ENCODE measurements at regions not wholly inside any gene's neighbourhood (a gene's known extent, or its start where the extent isn't known, plus 50 kb on each side); places are given as distances from the start of the nearest gene placed in this dataset.

GRCh38 chr5:53326424-53327153 lies 153.8 kb upstream of the FST start:
- H3K27me3 Mint-ChIP-seq = no peaks in the 10 kb centered on the region
- no peak for TF ChIP-seq CTCF (IDR thresholded peaks at IDR 0.05)
- POLR2A ChIA-PET = no interaction called here

GRCh38 chr5:53327811-53328334 lies 152.6 kb upstream of the FST start:
- Mint-ChIP-seq H3K27ac (no peak overlapping the region), H3K9me3 (no peaks in the 10 kb centered on the region)
- no peak for TF ChIP-seq CTCF (IDR thresholded peaks at IDR 0.05)

More at GRCh38 chr5:53326424-53327153, 153.8 kb upstream of the FST start:
- Mint-ChIP-seq H3K9me3 (no peaks in the 10 kb centered on the region), H3K4me1 (ENCODE audit: low read depth) (no peaks in the 10 kb centered on the region), H3K36me3 (ENCODE audit: low read depth) (no peaks in the 10 kb centered on the region), H3K4me3 (no peak overlapping the region), H3K27ac (no peak overlapping the region)
- ATAC-seq (no peak), DNase-seq (no peak)
- intact Hi-C loops (cut with micrococcal nuclease) = no loop called here
- CTCF ChIA-PET = no interaction called here

GRCh38 chr5:53330491-53330890 lies 149.9 kb upstream of the FST start:
- Mint-ChIP-seq H3K9me3 (no peaks in the 10 kb centered on the region), H3K36me3 (ENCODE audit: low read depth) (no peaks in the 10 kb centered on the region), H3K27ac (no peak overlapping the region), H3K27me3 (no peaks in the 10 kb centered on the region), H3K4me3 (no peak overlapping the region), H3K4me1 (ENCODE audit: low read depth) (no peaks in the 10 kb centered on the region)
- no peak for ATAC-seq
- no peak for TF ChIP-seq CTCF (IDR thresholded peaks at IDR 0.05)
- ChIA-PET POLR2A (no interaction called here), CTCF (no interaction called here)
- no peak for DNase-seq
- intact Hi-C loops (cut with micrococcal nuclease) = no loop called here

More at GRCh38 chr5:53327811-53328334, 152.6 kb upstream of the FST start:
- POLR2A ChIA-PET = no interaction called here
- H3K4me3 Mint-ChIP-seq = no peak overlapping the region
- ATAC-seq = no peak
- no peaks in the 10 kb centered on the region for H3K27me3 Mint-ChIP-seq
- intact Hi-C loops (cut with micrococcal nuclease) = no loop called here
- CTCF ChIA-PET = no interaction called here
- H3K4me1 Mint-ChIP-seq (ENCODE audit: low read depth) = no peaks in the 10 kb centered on the region
- no peak for DNase-seq
- H3K36me3 Mint-ChIP-seq (ENCODE audit: low read depth) = no peaks in the 10 kb centered on the region

- ChIA-PET POLR2A (no interaction called here), CTCF (no interaction called here)
- DNase-seq (no peak), ATAC-seq (no peak)
- no peaks in the 10 kb centered on the region for H3K4me1 Mint-ChIP-seq (ENCODE audit: low read depth)
- H3K4me3 Mint-ChIP-seq = no peak overlapping the region
- H3K27ac Mint-ChIP-seq = no peak overlapping the region
- no peak for TF ChIP-seq CTCF (IDR thresholded peaks at IDR 0.05)
- H3K9me3 Mint-ChIP-seq = no peaks in the 10 kb centered on the region
- H3K36me3 Mint-ChIP-seq (ENCODE audit: low read depth) = no peaks in the 10 kb centered on the region
- intact Hi-C loops (cut with micrococcal nuclease) = no loop called here
- no peaks in the 10 kb centered on the region for H3K27me3 Mint-ChIP-seq
Measured at GRCh38 chr5:53331463-53331862, 149.0 kb upstream of the FST start.

- H3K4me3 Mint-ChIP-seq = no peak overlapping the region
Measured at GRCh38 chr5:53333160-53333559, 147.3 kb upstream of the FST start.

More at GRCh38 chr5:53333160-53333559, 147.3 kb upstream of the FST start:
- H3K36me3 Mint-ChIP-seq (ENCODE audit: low read depth) = no peaks in the 10 kb centered on the region
- CTCF ChIA-PET = no interaction called here
- DNase-seq (no peak), ATAC-seq (no peak)
- no peak overlapping the region for H3K27ac Mint-ChIP-seq
- POLR2A ChIA-PET = no interaction called here
- TF ChIP-seq CTCF (IDR thresholded peaks at IDR 0.05) = no peak
- no peaks in the 10 kb centered on the region for H3K9me3 Mint-ChIP-seq
- H3K27me3 Mint-ChIP-seq = no peaks in the 10 kb centered on the region
- intact Hi-C loops (cut with micrococcal nuclease) = no loop called here
- no peaks in the 10 kb centered on the region for H3K4me1 Mint-ChIP-seq (ENCODE audit: low read depth)

All from activated CD8-positive, alpha-beta T cell treated with anti-CD3 and anti-CD28 coated beads for 36 hours (primary cell).